ENCODE measurements at regions not wholly inside any gene's neighbourhood (a gene's known extent, or its start where the extent isn't known, plus 50 kb on each side); places are given as distances from the start of the nearest gene placed in this dataset.

GRCh38 chr1:39117899-39118450 is 86.5 kb upstream of the MACF1 start:
- H3K9me1 ChIP-seq (ENCODE audit: control insufficient read depth, extremely low read depth, insufficient read depth, low read length): peaks cover 12% of the 10 kb centered on the region
- H2AFZ ChIP-seq (ENCODE audit: control insufficient read depth, low read length): no peak overlapping the region
- peaks cover 99% of the 10 kb centered on the region for H3K79me2 ChIP-seq (ENCODE audit: control insufficient read depth, insufficient read depth, low read length)
- H4K20me1 ChIP-seq (ENCODE audit: control insufficient read depth, extremely low read depth, insufficient read depth, low read length): peaks cover 36% of the 10 kb centered on the region
- H3K27me3 ChIP-seq (ENCODE audit: control insufficient read depth, extremely low read depth, insufficient read depth, low read length): no peaks in the 10 kb centered on the region
- H3K27ac ChIP-seq (ENCODE audit: control insufficient read depth, insufficient read depth, low read length): peak overlapping the region; percentile 35
- no peak overlapping the region for H3K4me3 ChIP-seq (ENCODE audit: control insufficient read depth in 2 of 3, extremely low read depth in 1 of 3, insufficient read depth in 2 of 3, low read depth in 1 of 3, low read length in 3 of 3)
- H3K9ac ChIP-seq (ENCODE audit: control insufficient read depth, extremely low read depth, insufficient read depth, low read length): no peak overlapping the region
- peaks cover 55% of the 10 kb centered on the region for H3K4me1 ChIP-seq (ENCODE audit: control insufficient read depth, extremely low read depth, insufficient read depth, low read length)
- FAIRE-seq (no peak), DNase-seq (ENCODE audit: low read depth, low spot score) (no peak)
- no peaks in the 10 kb centered on the region for H3K9me3 ChIP-seq (ENCODE audit: control insufficient read depth, low read depth, low read length)
- dilution Hi-C loops (cut with MboI; ENCODE audit: extremely low pct_ligation_motif_present, low sequenced_read_pairs): no loop called here
- TF ChIP-seq EZH2 (IDR thresholded peaks at IDR 0.05; ENCODE audit: low read length) (no peak), CTCF (optimal IDR thresholded peaks at IDR 0.05 in 1 of 3, IDR thresholded peaks at IDR 0.05 in 1 of 3, conservative IDR thresholded peaks at IDR 0.05 in 1 of 3; ENCODE audit: extremely low read depth in 1 of 3, insufficient read depth in 2 of 3, low read length in 3 of 3) (no peak)
- H3K36me3 ChIP-seq (ENCODE audit: control insufficient read depth in 2 of 2, extremely low read depth in 1 of 2, insufficient read depth in 2 of 2, low read length in 2 of 2): peaks cover 0 to 13% of the 10 kb centered on the region in 2 experiments
- peak overlapping the region; percentile 9 for H3K4me2 ChIP-seq (ENCODE audit: control insufficient read depth, extremely low read depth, insufficient read depth, low read depth, low read length)

- Histone ChIP-seq H3K4me2 (ENCODE audit: control insufficient read depth, extremely low read depth, insufficient read depth, low read depth, low read length) (no peak overlapping the region), H3K9ac (ENCODE audit: control insufficient read depth, extremely low read depth, insufficient read depth, low read length) (no peak overlapping the region), H3K4me1 (ENCODE audit: control insufficient read depth, extremely low read depth, insufficient read depth, low read length) (peaks cover 44% of the 10 kb centered on the region), H3K9me1 (ENCODE audit: control insufficient read depth, extremely low read depth, insufficient read depth, low read length) (peaks cover 7% of the 10 kb centered on the region), H3K9me3 (ENCODE audit: control insufficient read depth, low read depth, low read length) (no peaks in the 10 kb centered on the region), H4K20me1 (ENCODE audit: control insufficient read depth, extremely low read depth, insufficient read depth, low read length) (peaks cover 18% of the 10 kb centered on the region), H3K27me3 (ENCODE audit: control insufficient read depth, extremely low read depth, insufficient read depth, low read length) (no peaks in the 10 kb centered on the region), H3K79me2 (ENCODE audit: control insufficient read depth, insufficient read depth, low read length) (peaks cover 95% of the 10 kb centered on the region), H3K36me3 (ENCODE audit: control insufficient read depth in 2 of 2, extremely low read depth in 1 of 2, insufficient read depth in 2 of 2, low read length in 2 of 2) (peaks cover 2 to 17% of the 10 kb centered on the region in 2 experiments), H3K4me3 (ENCODE audit: control insufficient read depth in 2 of 3, extremely low read depth in 1 of 3, insufficient read depth in 2 of 3, low read depth in 1 of 3, low read length in 3 of 3) (no peak overlapping the region), H3K27ac (ENCODE audit: control insufficient read depth, insufficient read depth, low read length) (no peak overlapping the region), H2AFZ (ENCODE audit: control insufficient read depth, low read length) (no peak overlapping the region)
- TF ChIP-seq EZH2 (IDR thresholded peaks at IDR 0.05; ENCODE audit: low read length) (no peak), CTCF (optimal IDR thresholded peaks at IDR 0.05 in 1 of 3, IDR thresholded peaks at IDR 0.05 in 1 of 3, conservative IDR thresholded peaks at IDR 0.05 in 1 of 3; ENCODE audit: extremely low read depth in 1 of 3, insufficient read depth in 2 of 3, low read length in 3 of 3) (no peak)
- FAIRE-seq: no peak
- no peak for DNase-seq (ENCODE audit: low read depth, low spot score)
- dilution Hi-C loops (cut with MboI; ENCODE audit: extremely low pct_ligation_motif_present, low sequenced_read_pairs): no loop called here
These were observed 82.4 kb upstream of the MACF1 start for GRCh38 chr1:39122056-39122455.
